ENCODE measurements at regions not wholly inside any gene's neighbourhood (a gene's known extent, or its start where the extent isn't known, plus 50 kb on each side); places are given as distances from the start of the nearest gene placed in this dataset.

GRCh38 chr1:87937831-87938395, 609.2 kb downstream of the LMO4 start:
- Histone ChIP-seq H3K4me1 (ENCODE audit: insufficient read depth, low read length) (no peaks in the 10 kb centered on the region), H3K4me3 (ENCODE audit: low read length) (no peak overlapping the region), H3K27me3 (ENCODE audit: insufficient read depth, low read length) (no peaks in the 10 kb centered on the region), H3K9me3 (ENCODE audit: low read depth, low read length) (no peaks in the 10 kb centered on the region)

- H3K4me1 ChIP-seq (ENCODE audit: insufficient read depth, low read length): no peaks in the 10 kb centered on the region
- no peaks in the 10 kb centered on the region for H3K9me3 ChIP-seq (ENCODE audit: low read depth, low read length)
- no peak overlapping the region for H3K4me3 ChIP-seq (ENCODE audit: low read length)
- H3K27me3 ChIP-seq (ENCODE audit: insufficient read depth, low read length): no peaks in the 10 kb centered on the region
Measured at GRCh38 chr1:87938631-87939030, 610.0 kb downstream of the LMO4 start.

- no peaks in the 10 kb centered on the region for H3K4me1 ChIP-seq (ENCODE audit: insufficient read depth, low read length)
- H3K9me3 ChIP-seq (ENCODE audit: low read depth, low read length): no peaks in the 10 kb centered on the region
- H3K27me3 ChIP-seq (ENCODE audit: insufficient read depth, low read length): no peaks in the 10 kb centered on the region
- H3K4me3 ChIP-seq (ENCODE audit: low read length): no peak overlapping the region
Measured at GRCh38 chr1:87939444-87939843, 610.8 kb downstream of the LMO4 start.

DNA sequence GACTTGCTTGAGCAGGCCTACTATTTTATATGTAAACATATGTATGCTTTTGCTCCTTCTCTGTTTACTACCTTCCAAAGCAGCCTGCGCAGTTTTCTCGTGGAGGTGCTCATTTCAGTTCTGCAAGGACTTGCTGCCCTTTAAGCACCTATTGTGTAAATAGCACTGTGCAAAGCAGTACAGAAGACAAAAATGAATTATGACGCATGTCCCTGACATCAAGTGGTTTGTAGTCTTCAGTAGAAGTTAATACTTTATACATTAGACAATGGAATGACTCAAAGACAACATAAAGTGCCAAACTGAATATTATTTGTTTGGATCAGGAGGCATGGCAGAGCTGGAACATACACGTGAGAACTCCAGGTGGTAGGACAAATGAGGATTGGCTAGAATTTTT, 611.7 kb downstream of the LMO4 start:
- Histone ChIP-seq H3K9me3 (ENCODE audit: low read depth, low read length) (no peaks in the 10 kb centered on the region), H3K4me3 (ENCODE audit: low read length) (no peak overlapping the region), H3K27me3 (ENCODE audit: insufficient read depth, low read length) (no peaks in the 10 kb centered on the region), H3K4me1 (ENCODE audit: insufficient read depth, low read length) (no peaks in the 10 kb centered on the region)

DNA sequence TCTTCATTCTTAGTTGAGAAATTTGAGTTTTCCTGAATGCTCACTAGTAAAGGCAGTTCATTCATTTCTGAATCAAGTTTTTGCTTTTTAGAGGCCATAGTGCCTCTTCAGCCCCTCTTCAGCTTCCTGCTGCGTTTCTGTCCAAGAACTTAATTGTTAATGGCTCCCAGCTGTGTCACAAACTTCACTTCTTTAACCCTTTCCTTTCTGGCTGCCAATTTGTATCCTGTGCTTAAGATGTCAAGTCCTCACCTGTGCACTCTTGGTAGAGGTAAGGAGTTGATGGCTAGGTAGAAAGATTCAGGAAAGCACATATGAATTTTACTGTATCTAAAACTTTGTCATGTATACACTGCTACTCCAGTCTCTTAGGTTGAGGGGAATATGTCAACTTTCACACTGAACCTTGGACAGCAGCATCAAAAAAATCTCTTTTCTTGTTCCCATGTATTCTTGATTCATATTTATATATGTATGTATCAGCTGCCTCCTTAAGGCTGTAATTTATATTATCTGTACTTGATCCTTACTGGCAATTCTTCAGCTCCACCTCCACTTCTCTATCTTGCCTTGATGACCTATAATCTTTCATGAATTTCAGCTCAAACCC, 612.8 kb downstream of the LMO4 start:
- H3K4me3 ChIP-seq (ENCODE audit: low read length): no peak overlapping the region
- no peaks in the 10 kb centered on the region for H3K4me1 ChIP-seq (ENCODE audit: insufficient read depth, low read length)
- H3K27me3 ChIP-seq (ENCODE audit: insufficient read depth, low read length): no peaks in the 10 kb centered on the region
- H3K9me3 ChIP-seq (ENCODE audit: low read depth, low read length): no peaks in the 10 kb centered on the region

- H3K9me3 ChIP-seq (ENCODE audit: low read depth, low read length): no peaks in the 10 kb centered on the region
- no peaks in the 10 kb centered on the region for H3K27me3 ChIP-seq (ENCODE audit: insufficient read depth, low read length)
- H3K4me1 ChIP-seq (ENCODE audit: insufficient read depth, low read length): no peaks in the 10 kb centered on the region
- no peak overlapping the region for H3K4me3 ChIP-seq (ENCODE audit: low read length)
Measured at GRCh38 chr1:87942165-87942564, 613.5 kb downstream of the LMO4 start.

- Histone ChIP-seq H3K9me3 (ENCODE audit: low read depth, low read length) (no peaks in the 10 kb centered on the region), H3K4me3 (ENCODE audit: low read length) (no peak overlapping the region), H3K4me1 (ENCODE audit: insufficient read depth, low read length) (no peaks in the 10 kb centered on the region), H3K27me3 (ENCODE audit: insufficient read depth, low read length) (no peaks in the 10 kb centered on the region)
Measured at GRCh38 chr1:87949711-87950110, 621.0 kb downstream of the LMO4 start.

GRCh38 chr1:87950369-87950768, 621.7 kb downstream of the LMO4 start:
- H3K4me1 ChIP-seq (ENCODE audit: insufficient read depth, low read length): no peaks in the 10 kb centered on the region
- H3K4me3 ChIP-seq (ENCODE audit: low read length): no peak overlapping the region
- H3K9me3 ChIP-seq (ENCODE audit: low read depth, low read length): no peaks in the 10 kb centered on the region
- no peaks in the 10 kb centered on the region for H3K27me3 ChIP-seq (ENCODE audit: insufficient read depth, low read length)

DNA sequence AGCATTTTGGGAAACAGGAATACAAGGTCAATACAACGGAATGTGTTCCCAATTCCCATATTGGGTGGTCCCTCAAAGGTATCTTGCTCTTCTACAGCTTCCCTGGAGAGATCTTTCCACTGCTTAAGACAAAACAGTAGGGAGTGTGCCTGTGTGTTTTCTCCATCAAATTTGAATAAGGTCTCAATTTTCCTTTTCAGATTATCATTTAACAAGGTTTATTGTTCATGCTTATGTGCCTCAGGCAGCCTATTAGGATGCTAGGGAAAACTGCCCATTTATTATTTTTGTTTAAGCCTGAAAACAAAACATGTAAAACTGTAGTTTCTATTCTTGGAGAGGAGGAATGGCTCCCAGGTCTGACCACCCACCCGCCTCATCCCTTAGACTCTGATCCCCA, 622.7 kb downstream of the LMO4 start:
- H3K9me3 ChIP-seq (ENCODE audit: low read depth, low read length): no peaks in the 10 kb centered on the region
- H3K27me3 ChIP-seq (ENCODE audit: insufficient read depth, low read length): no peaks in the 10 kb centered on the region
- H3K4me3 ChIP-seq (ENCODE audit: low read length): no peak overlapping the region
- H3K4me1 ChIP-seq (ENCODE audit: insufficient read depth, low read length): no peaks in the 10 kb centered on the region

DNA sequence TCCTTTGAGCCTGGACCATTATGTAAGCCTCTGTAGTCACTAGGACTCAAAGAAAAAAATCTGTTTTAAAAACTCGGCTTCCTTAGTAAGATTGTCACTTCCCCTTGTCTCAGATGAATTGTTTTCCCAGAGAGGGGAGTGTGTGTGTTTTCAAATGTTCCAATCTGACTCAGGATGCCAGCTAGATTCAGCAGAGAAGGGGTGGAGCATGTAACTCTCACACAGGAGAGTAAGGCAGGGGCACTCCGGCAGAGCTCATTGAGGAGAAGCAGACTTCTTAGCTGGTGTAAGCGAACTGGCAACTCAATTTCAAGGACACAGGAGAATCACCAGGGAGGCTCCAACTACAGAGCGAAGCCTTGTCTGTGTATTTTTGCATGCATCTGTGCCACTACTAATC, 623.2 kb downstream of the LMO4 start:
- Histone ChIP-seq H3K9me3 (ENCODE audit: low read depth, low read length) (no peaks in the 10 kb centered on the region), H3K4me3 (ENCODE audit: low read length) (no peak overlapping the region), H3K4me1 (ENCODE audit: insufficient read depth, low read length) (no peaks in the 10 kb centered on the region), H3K27me3 (ENCODE audit: insufficient read depth, low read length) (no peaks in the 10 kb centered on the region)

- Histone ChIP-seq H3K4me1 (ENCODE audit: insufficient read depth, low read length) (no peaks in the 10 kb centered on the region), H3K9me3 (ENCODE audit: low read depth, low read length) (no peaks in the 10 kb centered on the region), H3K4me3 (ENCODE audit: low read length) (no peak overlapping the region), H3K27me3 (ENCODE audit: insufficient read depth, low read length) (no peaks in the 10 kb centered on the region)
Measured at GRCh38 chr1:87953121-87953520, 624.4 kb downstream of the LMO4 start.

- Histone ChIP-seq H3K4me1 (ENCODE audit: insufficient read depth, low read length) (no peaks in the 10 kb centered on the region), H3K9me3 (ENCODE audit: low read depth, low read length) (no peaks in the 10 kb centered on the region), H3K4me3 (ENCODE audit: low read length) (no peak overlapping the region), H3K27me3 (ENCODE audit: insufficient read depth, low read length) (no peaks in the 10 kb centered on the region)
Measured at GRCh38 chr1:87953732-87954344, 625.2 kb downstream of the LMO4 start.

- H3K4me1 ChIP-seq (ENCODE audit: insufficient read depth, low read length): no peaks in the 10 kb centered on the region
Measured at GRCh38 chr1:87955038-87955437, 626.4 kb downstream of the LMO4 start.

DNA sequence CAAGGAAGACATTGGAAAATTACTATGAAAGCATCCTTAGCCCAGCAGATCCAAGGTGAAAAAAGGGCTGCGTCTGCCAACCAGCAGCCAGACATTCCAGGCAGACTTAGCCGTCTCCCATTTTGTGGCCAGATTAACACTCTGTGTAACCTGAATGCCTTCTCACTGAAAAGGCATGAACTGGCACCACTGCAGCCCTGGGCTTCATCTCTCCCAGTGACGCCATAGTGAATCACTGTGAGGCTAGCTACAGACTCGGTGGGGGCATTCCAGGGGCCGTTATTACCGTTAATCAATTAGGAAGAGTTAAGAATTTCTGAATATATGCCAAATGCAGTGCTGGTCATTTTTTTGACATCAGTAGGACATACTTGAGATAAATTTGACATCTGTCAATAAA, 627.4 kb downstream of the LMO4 start:
- Histone ChIP-seq H3K4me1 (ENCODE audit: insufficient read depth, low read length) (no peaks in the 10 kb centered on the region), H3K4me3 (ENCODE audit: low read length) (no peak overlapping the region), H3K9me3 (ENCODE audit: low read depth, low read length) (no peaks in the 10 kb centered on the region), H3K27me3 (ENCODE audit: insufficient read depth, low read length) (no peaks in the 10 kb centered on the region)

More at GRCh38 chr1:87955038-87955437, 626.4 kb downstream of the LMO4 start:
- H3K27me3 ChIP-seq (ENCODE audit: insufficient read depth, low read length): no peaks in the 10 kb centered on the region
- no peaks in the 10 kb centered on the region for H3K9me3 ChIP-seq (ENCODE audit: low read depth, low read length)
- H3K4me3 ChIP-seq (ENCODE audit: low read length): no peak overlapping the region

DNA sequence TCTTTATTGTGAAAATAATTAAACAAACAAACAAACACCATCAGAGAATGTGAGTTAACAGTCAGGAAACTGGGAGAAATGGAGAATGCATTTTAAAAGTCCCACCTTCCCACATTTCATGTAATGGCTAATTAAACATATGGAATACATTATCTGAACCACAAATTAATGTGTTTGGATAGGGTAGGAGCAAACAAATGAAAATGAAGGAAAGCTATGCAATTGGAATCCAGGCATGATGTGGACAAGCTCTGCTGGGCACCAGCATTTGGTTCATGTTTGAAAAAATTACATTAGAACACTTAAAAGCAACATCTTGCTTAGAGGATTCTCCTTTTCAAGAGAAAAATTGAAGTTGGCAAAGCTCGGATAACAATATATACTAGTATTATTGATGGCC, 628.1 kb downstream of the LMO4 start:
- Histone ChIP-seq H3K9me3 (ENCODE audit: low read depth, low read length) (no peaks in the 10 kb centered on the region), H3K27me3 (ENCODE audit: insufficient read depth, low read length) (no peaks in the 10 kb centered on the region), H3K4me3 (ENCODE audit: low read length) (no peak overlapping the region), H3K4me1 (ENCODE audit: insufficient read depth, low read length) (no peaks in the 10 kb centered on the region)

GRCh38 chr1:87957331-87957730, 628.7 kb downstream of the LMO4 start:
- no peaks in the 10 kb centered on the region for H3K9me3 ChIP-seq (ENCODE audit: low read depth, low read length)
- no peak overlapping the region for H3K4me3 ChIP-seq (ENCODE audit: low read length)
- H3K27me3 ChIP-seq (ENCODE audit: insufficient read depth, low read length): no peaks in the 10 kb centered on the region
- no peaks in the 10 kb centered on the region for H3K4me1 ChIP-seq (ENCODE audit: insufficient read depth, low read length)

Data from mononuclear cell (primary cell).